Right lobe of liver (tissue), 4 donors: ENCODE measurements at regions not wholly inside any gene's neighbourhood (a gene's known extent, or its start where the extent isn't known, plus 50 kb on each side); places are given as distances from the start of the nearest gene placed in this dataset.
"Not testable (repeated sequence)": the region's sequence is repeated elsewhere in the genome, so short reads cannot be mapped to it uniquely, and the experiment has no call there.

Experiments used
- POLR2A ChIP-seq: fragments of 450-650 bp; IDR thresholded peaks from one replicate; pipeline ENCODE4 v1.6.1; 2017; ENCODE audit warnings: antibody characterized with exemption, mild to moderate bottlenecking
- TF ChIP-seq, protein P1 (sequence below), 4 donors: fragments of 200-600 bp in 3 of 4; fragments of 450-650 bp in 1 of 4; IDR thresholded peaks; one replicate each; pipeline versions ENCODE4 v1.5.1 to v1.8.0; 2016 to 2022; ENCODE audit warnings: antibody characterized with exemption in 4 of 4, mild to moderate bottlenecking in 2 of 4
- donor health status: DM: no; HTN: no; CAD: no.
- donor health status: DM: no; HTN: no; CAD: no.
- donor health status: DM: no; HTN: yes; CAD: no.

DNA sequence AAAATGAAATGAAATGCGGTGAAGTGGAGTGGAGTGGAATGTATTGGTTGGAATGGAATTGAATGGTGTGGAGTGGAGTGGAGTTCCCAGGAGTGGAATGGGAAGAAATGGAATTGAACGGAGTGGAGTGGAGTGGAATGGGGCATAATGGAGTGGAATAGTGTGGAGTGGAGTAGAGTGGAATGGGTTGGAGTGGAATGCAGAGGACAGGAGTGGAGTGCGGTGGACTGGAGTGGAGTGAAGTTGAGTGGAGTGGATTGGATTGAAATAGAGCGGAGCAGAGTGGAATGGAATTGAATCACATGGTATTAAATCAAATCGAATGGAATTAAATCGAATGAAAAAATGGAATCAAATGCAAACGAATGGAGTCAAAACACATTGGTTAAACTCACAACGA is 1042.3 kb downstream of the CDY1 start:
- TF ChIP-seq, protein P1, sequence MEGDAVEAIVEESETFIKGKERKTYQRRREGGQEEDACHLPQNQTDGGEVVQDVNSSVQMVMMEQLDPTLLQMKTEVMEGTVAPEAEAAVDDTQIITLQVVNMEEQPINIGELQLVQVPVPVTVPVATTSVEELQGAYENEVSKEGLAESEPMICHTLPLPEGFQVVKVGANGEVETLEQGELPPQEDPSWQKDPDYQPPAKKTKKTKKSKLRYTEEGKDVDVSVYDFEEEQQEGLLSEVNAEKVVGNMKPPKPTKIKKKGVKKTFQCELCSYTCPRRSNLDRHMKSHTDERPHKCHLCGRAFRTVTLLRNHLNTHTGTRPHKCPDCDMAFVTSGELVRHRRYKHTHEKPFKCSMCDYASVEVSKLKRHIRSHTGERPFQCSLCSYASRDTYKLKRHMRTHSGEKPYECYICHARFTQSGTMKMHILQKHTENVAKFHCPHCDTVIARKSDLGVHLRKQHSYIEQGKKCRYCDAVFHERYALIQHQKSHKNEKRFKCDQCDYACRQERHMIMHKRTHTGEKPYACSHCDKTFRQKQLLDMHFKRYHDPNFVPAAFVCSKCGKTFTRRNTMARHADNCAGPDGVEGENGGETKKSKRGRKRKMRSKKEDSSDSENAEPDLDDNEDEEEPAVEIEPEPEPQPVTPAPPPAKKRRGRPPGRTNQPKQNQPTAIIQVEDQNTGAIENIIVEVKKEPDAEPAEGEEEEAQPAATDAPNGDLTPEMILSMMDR (IDR thresholded peaks at IDR 0.05) = not testable (repeated sequence)
- TF ChIP-seq POLR2A = not testable (repeated sequence)
